ENCODE measurements at regions not wholly inside any gene's neighbourhood (a gene's known extent, or its start where the extent isn't known, plus 50 kb on each side); places are given as distances from the start of the nearest gene placed in this dataset.

DNA sequence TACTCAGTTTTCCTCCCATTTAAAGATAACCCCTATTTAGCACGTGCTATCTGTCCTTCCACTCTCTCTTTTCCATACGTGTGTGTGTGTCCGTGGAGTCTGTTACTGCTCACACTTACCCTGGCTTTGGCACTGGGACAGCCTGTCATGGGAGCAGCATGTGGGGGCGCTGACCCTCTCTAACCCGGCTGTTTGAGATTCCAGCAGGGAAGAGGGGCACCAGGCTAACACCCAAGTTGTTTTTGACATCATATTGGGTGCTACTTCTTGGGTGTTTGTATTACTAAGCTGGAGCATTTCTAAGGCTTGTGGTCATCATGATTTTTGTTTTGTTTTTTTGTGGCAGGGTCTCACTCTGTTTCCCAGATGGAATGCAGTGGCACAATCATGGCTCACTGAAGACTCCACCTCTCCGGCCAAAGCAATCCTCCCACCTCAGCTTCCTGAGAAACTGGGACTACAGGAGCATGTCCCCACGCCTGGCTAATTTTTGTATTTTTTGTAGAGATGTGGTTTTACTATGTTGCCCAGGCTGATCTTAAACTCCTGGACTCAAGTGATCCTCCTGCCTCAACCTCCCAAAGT is 56.9 kb upstream of the SIMC1 start:
- DNase-seq = no peak

DNA sequence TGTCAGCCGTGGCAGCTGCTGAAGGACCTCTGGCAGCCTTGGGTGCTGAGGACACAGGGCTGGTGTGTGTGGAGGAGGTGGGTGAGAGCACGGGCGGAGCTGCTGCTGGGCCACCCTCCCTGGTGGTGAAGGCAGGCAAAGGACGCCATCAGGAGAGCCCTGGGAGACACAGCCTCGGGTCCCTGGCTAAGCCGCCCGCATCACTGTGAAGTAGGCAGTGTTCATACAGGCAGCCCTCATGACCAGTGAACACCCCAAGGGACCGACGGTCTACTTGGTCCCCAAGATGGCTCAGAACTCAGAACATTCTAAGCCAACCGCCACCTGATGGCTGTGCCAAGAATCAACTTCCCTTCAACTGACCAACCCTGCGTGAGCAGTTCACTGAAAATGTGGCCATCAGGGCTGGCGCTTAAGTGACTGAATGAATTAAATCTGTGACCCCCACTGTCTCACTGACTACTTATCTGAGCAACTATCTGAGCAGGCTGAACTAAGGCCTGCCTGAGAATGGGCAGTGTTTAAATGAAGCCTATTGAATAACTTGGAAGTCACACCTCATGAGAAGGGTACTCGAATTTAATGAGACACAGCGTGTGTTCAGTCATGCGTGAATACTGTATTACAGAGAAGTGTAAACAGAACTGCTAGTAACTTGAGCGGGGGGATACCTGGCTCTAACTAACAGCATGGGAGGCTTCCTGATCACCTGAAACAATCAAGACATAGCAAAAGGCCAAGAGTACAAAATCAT is 54.7 kb upstream of the SIMC1 start:
- peak; percentile 91 for DNase-seq

GRCh38 chr5:176184608-176185132 is 53.6 kb upstream of the SIMC1 start:
- no peak for DNase-seq

- DNase-seq = peak; percentile 22
Measured at GRCh38 chr5:176185133-176185733, 53.0 kb upstream of the SIMC1 start.

GRCh38 chr5:176186107-176186506 is 52.1 kb upstream of the SIMC1 start:
- DNase-seq = no peak

DNA sequence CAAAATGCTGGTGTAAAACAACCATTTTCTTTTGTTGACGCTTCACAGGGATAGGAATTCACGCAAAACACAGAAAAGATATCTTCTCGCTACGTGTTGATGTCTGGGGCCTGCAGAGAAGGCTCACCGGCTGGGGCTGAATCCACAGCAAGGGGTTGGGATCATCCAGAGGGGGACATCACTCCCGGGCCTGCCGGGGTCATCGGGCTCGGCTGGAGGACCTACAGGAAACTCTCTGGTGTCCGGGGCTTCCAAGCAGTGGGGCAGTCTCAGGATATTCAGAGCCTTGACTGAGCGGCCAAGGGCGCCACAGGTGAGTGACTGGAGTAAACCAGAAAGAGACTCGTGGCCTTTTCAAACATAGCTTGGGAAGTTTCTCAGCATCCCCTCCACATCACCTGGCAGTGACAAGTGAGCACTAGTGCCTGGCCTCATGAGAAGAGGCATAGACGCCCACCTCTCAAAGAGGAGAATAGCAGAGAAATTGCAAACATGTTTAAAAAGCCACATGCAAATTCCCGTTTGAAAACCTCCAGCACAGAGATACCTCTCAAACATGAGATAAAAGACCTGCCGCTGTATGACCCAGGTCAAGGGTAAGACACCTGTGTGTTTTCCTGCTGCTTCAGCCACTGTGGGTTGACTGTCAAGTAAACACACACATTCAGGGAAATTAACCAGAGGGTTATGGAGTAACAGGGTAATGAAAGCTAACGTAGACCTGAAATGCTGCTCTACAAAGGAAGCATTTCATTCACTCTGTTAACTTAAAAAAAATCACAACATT is 50.8 kb upstream of the SIMC1 start:
- no peak for DNase-seq

GRCh38 chr5:176188085-176188484 is 50.1 kb upstream of the SIMC1 start:
- DNase-seq = no peak
